ENCODE measurements at regions not wholly inside any gene's neighbourhood (a gene's known extent, or its start where the extent isn't known, plus 50 kb on each side); places are given as distances from the start of the nearest gene placed in this dataset.

DNA sequence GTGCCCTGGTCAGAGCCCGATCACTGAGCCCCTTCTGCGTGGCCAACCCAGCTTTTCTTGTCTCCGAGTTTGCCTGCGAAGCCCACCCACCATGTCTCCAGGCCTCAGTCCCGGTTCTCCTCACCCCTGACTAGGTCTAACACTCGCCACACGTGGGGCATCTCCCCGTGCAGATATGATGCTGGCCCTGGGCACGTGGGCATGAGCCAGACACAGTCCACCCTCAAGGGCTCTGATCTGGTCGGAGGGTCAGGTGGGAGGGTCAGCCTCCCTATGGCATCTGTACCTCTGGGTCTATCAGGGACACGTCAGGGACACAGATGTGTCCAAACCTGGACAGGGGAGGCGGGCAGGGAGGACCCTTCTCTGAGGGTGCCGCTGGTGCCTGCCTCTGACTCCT is 95.4 kb downstream of the RHOB start:
- intact Hi-C loops (cut with DNase I): no loop called here
- no peaks in the 10 kb centered on the region for H3K4me1 ChIP-seq

DNA sequence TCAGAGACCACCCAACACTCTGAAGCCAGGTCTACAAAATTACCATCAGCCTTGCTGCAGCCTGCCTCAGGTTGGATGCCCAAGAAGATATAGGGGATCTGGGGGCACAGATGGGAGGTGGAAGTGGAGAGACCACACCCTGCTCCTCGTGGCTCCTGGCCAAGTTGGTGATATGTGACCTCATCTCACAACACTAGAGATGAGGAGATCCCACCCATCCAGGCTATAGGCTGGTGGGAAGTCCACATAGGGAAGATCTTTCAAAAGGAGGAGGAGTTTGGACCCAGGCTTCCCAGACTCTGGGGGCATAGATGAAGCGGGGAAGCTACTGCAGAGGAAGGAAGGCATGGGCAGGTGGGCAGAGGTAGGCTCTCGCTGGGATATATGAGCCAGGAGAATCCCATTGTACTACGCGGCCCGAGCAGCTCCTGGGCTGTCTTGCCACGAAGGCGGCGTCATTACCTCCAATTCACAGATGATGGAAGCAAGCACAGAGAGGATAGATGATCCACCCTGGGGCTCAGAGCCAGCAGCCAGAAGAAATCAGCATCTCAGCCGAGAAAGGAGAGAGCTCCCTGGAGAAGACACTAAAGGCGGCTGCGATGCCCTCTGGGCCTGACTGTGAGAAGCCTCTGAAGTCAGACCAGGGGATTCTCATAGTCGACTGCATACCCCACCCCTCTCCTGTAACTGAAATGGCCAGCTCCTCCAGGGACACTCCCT is 96.0 kb downstream of the RHOB start:
- Histone ChIP-seq H3K9me3 (no peaks in the 10 kb centered on the region), H3K27ac (no peak overlapping the region), H3K4me3 (no peak overlapping the region), H3K27me3 (no peaks in the 10 kb centered on the region), H3K4me1 (no peaks in the 10 kb centered on the region), H3K36me3 (no peaks in the 10 kb centered on the region)
- TF ChIP-seq, protein P1, sequence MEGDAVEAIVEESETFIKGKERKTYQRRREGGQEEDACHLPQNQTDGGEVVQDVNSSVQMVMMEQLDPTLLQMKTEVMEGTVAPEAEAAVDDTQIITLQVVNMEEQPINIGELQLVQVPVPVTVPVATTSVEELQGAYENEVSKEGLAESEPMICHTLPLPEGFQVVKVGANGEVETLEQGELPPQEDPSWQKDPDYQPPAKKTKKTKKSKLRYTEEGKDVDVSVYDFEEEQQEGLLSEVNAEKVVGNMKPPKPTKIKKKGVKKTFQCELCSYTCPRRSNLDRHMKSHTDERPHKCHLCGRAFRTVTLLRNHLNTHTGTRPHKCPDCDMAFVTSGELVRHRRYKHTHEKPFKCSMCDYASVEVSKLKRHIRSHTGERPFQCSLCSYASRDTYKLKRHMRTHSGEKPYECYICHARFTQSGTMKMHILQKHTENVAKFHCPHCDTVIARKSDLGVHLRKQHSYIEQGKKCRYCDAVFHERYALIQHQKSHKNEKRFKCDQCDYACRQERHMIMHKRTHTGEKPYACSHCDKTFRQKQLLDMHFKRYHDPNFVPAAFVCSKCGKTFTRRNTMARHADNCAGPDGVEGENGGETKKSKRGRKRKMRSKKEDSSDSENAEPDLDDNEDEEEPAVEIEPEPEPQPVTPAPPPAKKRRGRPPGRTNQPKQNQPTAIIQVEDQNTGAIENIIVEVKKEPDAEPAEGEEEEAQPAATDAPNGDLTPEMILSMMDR (IDR thresholded peaks at IDR 0.05): no peak
- DNase-seq (peak; percentile 57), ATAC-seq (no peak)
- intact Hi-C loops (cut with DNase I): no loop called here

More for the DNA sequence above, 95.4 kb downstream of the RHOB start:
- no peak overlapping the region for H3K27ac ChIP-seq
- DNase-seq: no peak
- ATAC-seq: no peak
- no peaks in the 10 kb centered on the region for H3K9me3 ChIP-seq
- no peak overlapping the region for H3K4me3 ChIP-seq
- TF ChIP-seq, protein P1 (IDR thresholded peaks at IDR 0.05): no peak
- H3K36me3 ChIP-seq: no peaks in the 10 kb centered on the region
- H3K27me3 ChIP-seq: no peaks in the 10 kb centered on the region

DNA sequence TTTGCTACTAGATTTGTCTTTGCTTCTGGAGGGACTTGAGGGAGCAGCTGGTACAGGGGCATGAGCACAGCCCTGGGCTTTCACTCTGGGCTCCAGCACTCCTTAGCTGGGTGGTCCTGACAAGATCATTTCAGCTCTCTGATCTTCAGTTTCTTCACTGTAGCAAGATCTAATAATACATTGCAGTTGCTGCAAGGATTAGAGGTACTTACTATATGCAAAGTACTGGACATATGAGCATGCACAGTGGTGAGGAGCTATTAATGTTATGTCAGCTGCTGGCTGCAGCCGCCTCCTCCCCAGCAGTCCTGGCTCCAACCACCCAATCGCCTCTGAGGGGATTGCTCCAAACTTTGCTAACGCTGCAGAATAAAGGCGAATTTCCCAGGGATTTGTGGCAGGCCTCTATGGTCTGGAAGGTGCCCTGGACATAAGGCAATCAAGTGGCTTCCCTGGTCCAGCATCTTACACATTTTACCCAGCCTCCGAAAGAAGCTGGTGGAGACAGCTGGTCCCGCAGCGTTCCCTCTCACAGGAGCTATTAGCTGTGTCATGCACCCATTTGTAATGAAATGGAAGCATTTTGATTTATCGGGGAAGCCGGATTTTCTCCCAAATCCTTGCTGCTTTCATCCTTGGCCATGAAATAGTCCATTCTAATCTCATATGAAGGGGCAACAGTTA is 96.7 kb downstream of the RHOB start:
- intact Hi-C loops (cut with DNase I): no loop called here
- Histone ChIP-seq H3K36me3 (no peaks in the 10 kb centered on the region), H3K27me3 (no peaks in the 10 kb centered on the region), H3K4me3 (no peak overlapping the region), H3K9me3 (no peaks in the 10 kb centered on the region), H3K4me1 (no peaks in the 10 kb centered on the region), H3K27ac (no peak overlapping the region)
- DNase-seq (peak; percentile 17), ATAC-seq (no peak)
- TF ChIP-seq, protein P1 (IDR thresholded peaks at IDR 0.05): no peak

DNA sequence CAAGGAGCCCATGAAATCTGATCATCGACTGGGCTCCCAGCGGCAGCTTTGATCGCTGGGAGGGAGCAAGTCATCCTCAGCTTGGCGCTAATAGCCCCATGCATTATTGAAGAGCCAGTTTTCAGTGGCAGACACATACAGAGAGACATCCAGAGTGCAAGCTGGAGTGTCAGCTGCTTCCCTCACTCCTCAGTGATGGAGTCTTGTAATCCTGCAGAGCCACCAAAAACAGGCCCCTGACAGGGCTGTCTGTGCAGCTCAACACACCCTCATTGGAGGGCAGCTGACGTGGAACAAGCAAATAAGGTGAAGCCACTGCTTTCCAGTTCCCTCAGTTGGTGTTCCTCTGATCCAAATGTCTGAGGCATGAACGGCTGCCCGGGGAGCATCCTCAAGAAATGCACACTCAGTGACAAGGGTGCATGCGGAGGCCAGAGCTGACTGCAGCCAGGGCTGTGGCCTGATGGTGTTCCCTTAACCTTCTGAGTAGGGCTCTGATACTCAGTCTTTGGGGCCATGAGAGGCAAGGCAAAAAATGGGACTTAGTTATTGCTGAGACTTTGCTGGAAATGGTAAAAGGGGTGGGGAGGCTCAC is 97.4 kb downstream of the RHOB start:
- Histone ChIP-seq H3K4me3 (no peak overlapping the region), H3K27me3 (no peaks in the 10 kb centered on the region), H3K9me3 (no peaks in the 10 kb centered on the region), H3K36me3 (no peaks in the 10 kb centered on the region), H3K27ac (no peak overlapping the region), H3K4me1 (no peaks in the 10 kb centered on the region)
- no peak for ATAC-seq
- peak; percentile 30 for DNase-seq
- intact Hi-C loops (cut with DNase I): no loop called here
- TF ChIP-seq, protein P1 (IDR thresholded peaks at IDR 0.05): no peak

DNA sequence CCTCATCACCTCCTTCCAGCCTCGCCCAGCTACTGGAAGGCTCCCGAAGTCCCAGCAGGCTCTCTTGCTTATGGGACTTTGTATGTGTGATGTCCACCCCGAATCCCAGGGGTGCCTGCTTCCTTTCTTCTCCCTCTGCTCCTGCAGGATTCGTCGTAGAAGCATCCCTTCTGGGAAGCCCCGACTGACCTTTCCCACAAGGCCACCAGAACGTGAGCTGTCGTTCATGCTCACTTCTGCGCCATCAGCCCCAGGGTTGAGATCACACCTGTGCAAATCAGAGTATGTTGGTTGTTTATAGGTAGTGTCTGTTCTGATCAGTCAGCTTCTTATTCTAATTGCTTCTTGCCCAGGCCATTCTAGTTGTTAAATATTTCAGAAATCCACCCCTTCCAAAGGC is 101.8 kb downstream of the HS1BP3 start:
- Histone ChIP-seq H3K27ac (no peak overlapping the region), H3K9me3 (no peaks in the 10 kb centered on the region), H3K36me3 (no peaks in the 10 kb centered on the region), H3K27me3 (no peaks in the 10 kb centered on the region), H3K4me1 (no peaks in the 10 kb centered on the region), H3K4me3 (no peak overlapping the region)
- intact Hi-C loops (cut with DNase I): no loop called here
- TF ChIP-seq, protein P1 (IDR thresholded peaks at IDR 0.05): no peak
- ATAC-seq: no peak
- peak; percentile 19 for DNase-seq
